ENCODE measurements at regions not wholly inside any gene's neighbourhood (a gene's known extent, or its start where the extent isn't known, plus 50 kb on each side); places are given as distances from the start of the nearest gene placed in this dataset.

GRCh38 chr15:96736384-96736783 lies 405.9 kb downstream of the NR2F2 start:
- DNase-seq (ENCODE audit: low read depth): no peak

GRCh38 chr15:96737408-96737807 lies 406.9 kb downstream of the NR2F2 start:
- no peak for DNase-seq (ENCODE audit: low read depth)

- no peak for DNase-seq (ENCODE audit: low read depth)
Measured at GRCh38 chr15:96746665-96747064, 416.2 kb downstream of the NR2F2 start.

- no peak for DNase-seq (ENCODE audit: low read depth)
Measured at GRCh38 chr15:96747291-96747690, 416.8 kb downstream of the NR2F2 start.

GRCh38 chr15:96750361-96750760 lies 419.9 kb downstream of the NR2F2 start:
- no peak for DNase-seq (ENCODE audit: low read depth)

- no peak for DNase-seq (ENCODE audit: low read depth)
Measured at GRCh38 chr15:96756146-96756545, 425.6 kb downstream of the NR2F2 start.

- no peak for DNase-seq (ENCODE audit: low read depth)
Measured at GRCh38 chr15:96756656-96757055, 426.2 kb downstream of the NR2F2 start.

GRCh38 chr15:96762566-96762965 lies 432.1 kb downstream of the NR2F2 start:
- DNase-seq (ENCODE audit: low read depth): no peak

GRCh38 chr15:96764501-96764900 lies 434.0 kb downstream of the NR2F2 start:
- DNase-seq (ENCODE audit: low read depth): no peak

GRCh38 chr15:96764946-96765345 lies 434.4 kb downstream of the NR2F2 start:
- no peak for DNase-seq (ENCODE audit: low read depth)

GRCh38 chr15:96766366-96766765 lies 435.9 kb downstream of the NR2F2 start:
- DNase-seq (ENCODE audit: low read depth): no peak

- DNase-seq (ENCODE audit: low read depth): peak; percentile 52
Measured at GRCh38 chr15:96767703-96768434, 437.4 kb downstream of the NR2F2 start.

- no peak for DNase-seq (ENCODE audit: low read depth)
Measured at GRCh38 chr15:96768435-96768789, 437.9 kb downstream of the NR2F2 start.

- DNase-seq (ENCODE audit: low read depth): no peak
Measured at GRCh38 chr15:96771035-96771434, 440.5 kb downstream of the NR2F2 start.

GRCh38 chr15:96774216-96774615 lies 443.7 kb downstream of the NR2F2 start:
- no peak for DNase-seq (ENCODE audit: low read depth)

GRCh38 chr15:96783746-96784145 lies 453.2 kb downstream of the NR2F2 start:
- no peak for DNase-seq (ENCODE audit: low read depth)

- DNase-seq (ENCODE audit: low read depth): no peak
Measured at GRCh38 chr15:96790004-96790403, 459.5 kb downstream of the NR2F2 start.

- no peak for DNase-seq (ENCODE audit: low read depth)
Measured at GRCh38 chr15:96792216-96792615, 461.7 kb downstream of the NR2F2 start.

GRCh38 chr15:96796841-96797240 lies 466.3 kb downstream of the NR2F2 start:
- DNase-seq (ENCODE audit: low read depth): no peak

GRCh38 chr15:96801576-96802150 lies 471.2 kb downstream of the NR2F2 start:
- DNase-seq (ENCODE audit: low read depth): no peak

GRCh38 chr15:96802611-96803255 lies 472.2 kb downstream of the NR2F2 start:
- no peak for DNase-seq (ENCODE audit: low read depth)

- no peak for DNase-seq (ENCODE audit: low read depth)
Measured at GRCh38 chr15:96804754-96805153, 474.3 kb downstream of the NR2F2 start.

- no peak for DNase-seq (ENCODE audit: low read depth)
Measured at GRCh38 chr15:96807361-96807760, 476.9 kb downstream of the NR2F2 start.

Measured in RPMI7951 (cell line).